ENCODE measurements at regions not wholly inside any gene's neighbourhood (a gene's known extent, or its start where the extent isn't known, plus 50 kb on each side); places are given as distances from the start of the nearest gene placed in this dataset.
"Not testable (repeated sequence)": the region's sequence is repeated elsewhere in the genome, so short reads cannot be mapped to it uniquely, and the experiment has no call there.

GRCh38 chr2:34677591-34677990, 1078.5 kb upstream of the FAM98A start:
- not testable (repeated sequence) for H3K4me3 Mint-ChIP-seq (ENCODE audit: unreplicated experiment)

GRCh38 chr2:34677119-34677531, 1078.0 kb upstream of the FAM98A start:
- not testable (repeated sequence) for H3K4me3 ChIP-seq (ENCODE audit: insufficient read depth, low read depth, low read length); H3K27me3 Mint-ChIP-seq (ENCODE audit: low read depth, unreplicated experiment); H3K9me3 ChIP-seq (ENCODE audit: insufficient read depth, low read depth, low read length); H3K36me3 Mint-ChIP-seq (ENCODE audit: low read depth, unreplicated experiment); H3K36me3 ChIP-seq (ENCODE audit: insufficient read depth, low read length); H2AFZ ChIP-seq (ENCODE audit: low read depth, low read length); H3K27me3 ChIP-seq (ENCODE audit: insufficient read depth, low read length); H3K9me3 Mint-ChIP-seq (ENCODE audit: unreplicated experiment); H4K20me1 ChIP-seq (ENCODE audit: insufficient read depth, low read length); H3K27ac ChIP-seq (ENCODE audit: low read depth, low read length); DNase-seq (ENCODE audit: low read depth); H3K79me2 ChIP-seq (ENCODE audit: insufficient read depth, low read length); H3K4me1 ChIP-seq (ENCODE audit: insufficient read depth, low read length); H3K9ac ChIP-seq (ENCODE audit: low read length); H3K4me3 Mint-ChIP-seq (ENCODE audit: unreplicated experiment); H3K27ac Mint-ChIP-seq (ENCODE audit: unreplicated experiment); H3K4me2 ChIP-seq (ENCODE audit: low read length); FAIRE-seq; H3K4me1 Mint-ChIP-seq (ENCODE audit: low read depth, unreplicated experiment)

More at GRCh38 chr2:34677591-34677990, 1078.5 kb upstream of the FAM98A start:
- not testable (repeated sequence) for DNase-seq (ENCODE audit: low read depth); H3K36me3 ChIP-seq (ENCODE audit: insufficient read depth, low read length); H3K27me3 Mint-ChIP-seq (ENCODE audit: low read depth, unreplicated experiment); H3K9ac ChIP-seq (ENCODE audit: low read length); H3K79me2 ChIP-seq (ENCODE audit: insufficient read depth, low read length); H3K9me3 ChIP-seq (ENCODE audit: insufficient read depth, low read depth, low read length); H3K4me1 Mint-ChIP-seq (ENCODE audit: low read depth, unreplicated experiment); H3K4me1 ChIP-seq (ENCODE audit: insufficient read depth, low read length); H3K4me3 ChIP-seq (ENCODE audit: insufficient read depth, low read depth, low read length); H3K27ac Mint-ChIP-seq (ENCODE audit: unreplicated experiment); H2AFZ ChIP-seq (ENCODE audit: low read depth, low read length); H3K27me3 ChIP-seq (ENCODE audit: insufficient read depth, low read length); H3K9me3 Mint-ChIP-seq (ENCODE audit: unreplicated experiment); H3K4me2 ChIP-seq (ENCODE audit: low read length); H3K36me3 Mint-ChIP-seq (ENCODE audit: low read depth, unreplicated experiment); H3K27ac ChIP-seq (ENCODE audit: low read depth, low read length); H4K20me1 ChIP-seq (ENCODE audit: insufficient read depth, low read length); FAIRE-seq

GRCh38 chr2:34670482-34670881, 1071.4 kb upstream of the FAM98A start:
- Histone ChIP-seq H2AFZ (ENCODE audit: low read depth, low read length) (no peak overlapping the region), H4K20me1 (ENCODE audit: insufficient read depth, low read length) (no peaks in the 10 kb centered on the region), H3K36me3 (ENCODE audit: insufficient read depth, low read length) (no peaks in the 10 kb centered on the region), H3K9me3 (ENCODE audit: insufficient read depth, low read depth, low read length) (no peaks in the 10 kb centered on the region), H3K27ac (ENCODE audit: low read depth, low read length) (no peak overlapping the region), H3K27me3 (ENCODE audit: insufficient read depth, low read length) (no peaks in the 10 kb centered on the region), H3K4me1 (ENCODE audit: insufficient read depth, low read length) (no peaks in the 10 kb centered on the region), H3K4me2 (ENCODE audit: low read length) (no peak overlapping the region), H3K79me2 (ENCODE audit: insufficient read depth, low read length) (no peaks in the 10 kb centered on the region), H3K4me3 (ENCODE audit: insufficient read depth, low read depth, low read length) (no peak overlapping the region), H3K9ac (ENCODE audit: low read length) (no peak overlapping the region)
- no peaks in the 10 kb centered on the region for H3K4me1 Mint-ChIP-seq (ENCODE audit: low read depth, unreplicated experiment)
- TF ChIP-seq EZH2 (IDR thresholded peaks at IDR 0.05; ENCODE audit: insufficient read depth, low read length) (no peak), CTCF (IDR thresholded peaks at IDR 0.05; ENCODE audit: insufficient read depth, low read depth, low read length) (no peak)
- no peak overlapping the region for H3K4me3 Mint-ChIP-seq (ENCODE audit: unreplicated experiment)
- DNase-seq (ENCODE audit: low read depth) (no peak), FAIRE-seq (no peak)
- H3K27ac Mint-ChIP-seq (ENCODE audit: unreplicated experiment): no peak overlapping the region
- no peaks in the 10 kb centered on the region for H3K27me3 Mint-ChIP-seq (ENCODE audit: low read depth, unreplicated experiment)
- no peaks in the 10 kb centered on the region for H3K9me3 Mint-ChIP-seq (ENCODE audit: unreplicated experiment)
- H3K36me3 Mint-ChIP-seq (ENCODE audit: low read depth, unreplicated experiment): no peaks in the 10 kb centered on the region

- Histone ChIP-seq H3K27ac (ENCODE audit: low read depth, low read length) (no peak overlapping the region), H3K36me3 (ENCODE audit: insufficient read depth, low read length) (no peaks in the 10 kb centered on the region), H3K27me3 (ENCODE audit: insufficient read depth, low read length) (no peaks in the 10 kb centered on the region), H3K79me2 (ENCODE audit: insufficient read depth, low read length) (no peaks in the 10 kb centered on the region), H3K9ac (ENCODE audit: low read length) (no peak overlapping the region), H3K4me1 (ENCODE audit: insufficient read depth, low read length) (no peaks in the 10 kb centered on the region), H3K4me3 (ENCODE audit: insufficient read depth, low read depth, low read length) (no peak overlapping the region), H3K9me3 (ENCODE audit: insufficient read depth, low read depth, low read length) (no peaks in the 10 kb centered on the region), H3K4me2 (ENCODE audit: low read length) (no peak overlapping the region), H4K20me1 (ENCODE audit: insufficient read depth, low read length) (no peaks in the 10 kb centered on the region), H2AFZ (ENCODE audit: low read depth, low read length) (no peak overlapping the region)
- H3K4me1 Mint-ChIP-seq (ENCODE audit: low read depth, unreplicated experiment): no peaks in the 10 kb centered on the region
- no peak for TF ChIP-seq EZH2 (IDR thresholded peaks at IDR 0.05; ENCODE audit: insufficient read depth, low read length)
- no peaks in the 10 kb centered on the region for H3K27me3 Mint-ChIP-seq (ENCODE audit: low read depth, unreplicated experiment)
- H3K9me3 Mint-ChIP-seq (ENCODE audit: unreplicated experiment): no peaks in the 10 kb centered on the region
- no peaks in the 10 kb centered on the region for H3K36me3 Mint-ChIP-seq (ENCODE audit: low read depth, unreplicated experiment)
- DNase-seq (ENCODE audit: low read depth): no peak
- no peak overlapping the region for H3K4me3 Mint-ChIP-seq (ENCODE audit: unreplicated experiment)
- no peak overlapping the region for H3K27ac Mint-ChIP-seq (ENCODE audit: unreplicated experiment)
- FAIRE-seq: no peak
These were observed 1067.7 kb upstream of the FAM98A start for GRCh38 chr2:34666821-34667220.
